RWPE1 (cell line): ENCODE measurements at regions not wholly inside any gene's neighbourhood (a gene's known extent, or its start where the extent isn't known, plus 50 kb on each side); places are given as distances from the start of the nearest gene placed in this dataset.

Experiments used
- CTCF ChIA-PET: fragments of 350-600 bp; sonication (Branson Sonifier 250); formaldehyde crosslinking; extraction: SDS; loops from one replicate; lab custom pipeline; 2021; lab: Yijun Ruan, JAX
- POLR2A ChIA-PET: fragments of 400-600 bp; formaldehyde crosslinking; extraction: SDS; loops from one replicate; lab custom pipeline; 2020; ENCODE audit warnings: antibody characterized with exemption; ENCODE audit not compliant: low non-redundant PET; lab: Yijun Ruan, JAX
- DNase-seq: peaks from one replicate; pipeline ENCODE4 v3.0.0; 2012; ENCODE audit warnings: low spot score
- H3K27ac ChIP-seq: fragments of 450-650 bp; 2 replicates; pipeline ENCODE4 v1.5.1; 2017
- CTCF ChIP-seq: fragments of 450-650 bp; conservative IDR thresholded peaks from 2 replicates; pipeline ENCODE4 v1.5.1; 2017; ENCODE audit warnings: low read depth, mild to moderate bottlenecking

GRCh38 chr11:70504246-70505020 lies 106.1 kb downstream of the CTTN start:
- CTCF ChIA-PET = no interaction called here
- no peak for TF ChIP-seq CTCF
- POLR2A ChIA-PET = no interaction called here
- no peak for DNase-seq
- no peak overlapping the region for H3K27ac ChIP-seq

GRCh38 chr11:70505331-70505731 lies 107.0 kb downstream of the CTTN start:
- DNase-seq = no peak
- CTCF ChIA-PET = no interaction called here
- POLR2A ChIA-PET = no interaction called here
- H3K27ac ChIP-seq = no peak overlapping the region
- no peak for TF ChIP-seq CTCF

GRCh38 chr11:70505761-70506657 lies 107.7 kb downstream of the CTTN start:
- ChIA-PET CTCF (no interaction called here), POLR2A (no interaction called here)
- TF ChIP-seq CTCF = no peak
- no peak for DNase-seq
- H3K27ac ChIP-seq = no peak overlapping the region

GRCh38 chr11:70506658-70506970 lies 108.3 kb downstream of the CTTN start:
- TF ChIP-seq CTCF = no peak
- ChIA-PET POLR2A (no interaction called here), CTCF (no interaction called here)
- H3K27ac ChIP-seq = no peak overlapping the region
- no peak for DNase-seq

- no peak for TF ChIP-seq CTCF
- ChIA-PET POLR2A (no interaction called here), CTCF (no interaction called here)
- no peak for DNase-seq
- H3K27ac ChIP-seq = no peak overlapping the region
Measured at GRCh38 chr11:70506986-70507385, 108.7 kb downstream of the CTTN start.

GRCh38 chr11:70507466-70508230 lies 109.3 kb downstream of the CTTN start:
- TF ChIP-seq CTCF = no peak
- H3K27ac ChIP-seq = no peak overlapping the region
- DNase-seq = no peak
- ChIA-PET CTCF (no interaction called here), POLR2A (no interaction called here)
